Activated naive CD4-positive, alpha-beta T cell treated with anti-CD3 and anti-CD28 coated beads, Interleukin-2, amount 50 U/mL, for 24 hours (primary cell): ENCODE measurements at regions not wholly inside any gene's neighbourhood (a gene's known extent, or its start where the extent isn't known, plus 50 kb on each side); places are given as distances from the start of the nearest gene placed in this dataset.
"Not testable (repeated sequence)": the region's sequence is repeated elsewhere in the genome, so short reads cannot be mapped to it uniquely, and the experiment has no call there.

Experiments
- H3K27ac Mint-ChIP-seq: one replicate; pipeline ENCODE4 v1.8.0; 2021; ENCODE audit warnings: mild to moderate bottlenecking, mixed read lengths
- H3K27me3 Mint-ChIP-seq: one replicate; pipeline ENCODE4 v1.8.0; 2021; ENCODE audit warnings: mixed read lengths
- H3K36me3 Mint-ChIP-seq: one replicate; pipeline ENCODE4 v1.8.0; 2021; ENCODE audit warnings: mixed read lengths
- H3K4me1 Mint-ChIP-seq: one replicate; pipeline ENCODE4 v1.8.0; 2021; ENCODE audit warnings: mixed read lengths
- H3K4me3 Mint-ChIP-seq: one replicate; pipeline ENCODE4 v1.8.0; 2021; ENCODE audit warnings: mild to moderate bottlenecking, mixed read lengths
- H3K9me3 Mint-ChIP-seq: one replicate; pipeline ENCODE4 v1.8.0; 2021; ENCODE audit warnings: mixed read lengths

DNA sequence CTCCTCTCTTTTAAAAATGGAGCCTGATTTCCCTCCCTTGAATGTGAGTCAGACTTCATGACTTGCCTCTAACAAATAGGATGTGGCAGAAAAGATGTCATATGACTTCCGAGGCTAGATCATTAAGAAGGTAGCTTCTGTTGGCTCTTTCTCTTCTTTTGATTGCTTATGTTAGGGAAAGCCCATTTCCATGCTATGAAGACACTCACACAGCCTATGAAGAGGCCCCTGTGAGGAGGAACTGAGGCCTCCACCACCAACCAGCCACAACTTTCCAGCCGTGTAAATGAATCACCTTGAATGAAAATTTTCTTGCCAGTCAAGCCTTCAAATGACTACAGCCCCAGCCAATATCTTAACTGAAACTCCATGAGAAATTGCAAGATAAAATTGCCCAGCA is 413.4 kb downstream of the TMEM38B start:
- H3K9me3 Mint-ChIP-seq, result peaks cover 8% of the 10 kb centered on the region
- no peak overlapping the region for H3K4me3 Mint-ChIP-seq
- H3K36me3 Mint-ChIP-seq, result peaks cover 2% of the 10 kb centered on the region
- H3K4me1 Mint-ChIP-seq, result no peaks in the 10 kb centered on the region
- no peak overlapping the region for H3K27ac Mint-ChIP-seq
- no peaks in the 10 kb centered on the region for H3K27me3 Mint-ChIP-seq

DNA sequence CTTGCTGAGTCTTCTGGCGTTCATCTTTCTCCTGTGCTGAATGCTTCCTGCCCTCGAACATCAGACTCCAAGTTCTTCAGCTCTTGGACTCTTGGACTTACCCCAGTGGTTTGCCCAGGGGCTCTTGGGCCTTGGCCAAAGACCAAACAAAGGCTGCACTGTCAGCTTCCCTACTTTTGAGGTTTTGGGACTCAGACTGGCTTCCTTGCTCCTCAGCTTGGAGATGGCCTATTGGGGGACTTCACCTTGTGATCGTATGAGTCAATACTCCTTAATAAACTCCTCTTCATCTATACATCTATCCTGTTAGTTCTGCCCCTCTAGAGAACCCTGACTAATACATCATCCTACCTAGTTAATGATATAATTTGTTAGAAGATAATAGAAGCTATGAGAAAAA is 415.4 kb downstream of the TMEM38B start:
- not testable (repeated sequence) for H3K9me3 Mint-ChIP-seq, H3K4me3 Mint-ChIP-seq, H3K36me3 Mint-ChIP-seq, H3K27ac Mint-ChIP-seq, H3K4me1 Mint-ChIP-seq, H3K27me3 Mint-ChIP-seq

DNA sequence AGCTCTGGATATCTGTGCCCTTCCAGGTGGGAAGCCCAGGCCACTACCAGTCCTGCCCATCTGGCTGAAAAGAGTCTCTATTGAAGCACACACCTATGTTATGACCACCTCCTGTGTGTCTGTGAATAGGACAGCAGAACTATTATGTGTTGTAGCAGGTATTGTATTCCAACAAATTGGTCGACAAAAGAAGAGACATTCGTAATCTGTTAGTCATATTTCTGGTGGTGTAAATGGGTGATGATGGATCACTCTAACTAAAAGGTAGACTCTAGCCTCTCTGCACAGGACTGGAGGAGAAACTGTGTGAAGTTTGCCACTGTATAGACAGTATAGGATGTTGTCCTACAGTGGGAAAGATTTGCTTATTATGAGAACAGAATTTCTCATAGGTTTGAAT is 416.1 kb downstream of the TMEM38B start:
- peaks cover 8% of the 10 kb centered on the region for H3K9me3 Mint-ChIP-seq
- no peak overlapping the region for H3K27ac Mint-ChIP-seq
- peaks cover 2% of the 10 kb centered on the region for H3K36me3 Mint-ChIP-seq
- H3K27me3 Mint-ChIP-seq, result no peaks in the 10 kb centered on the region
- no peaks in the 10 kb centered on the region for H3K4me1 Mint-ChIP-seq
- H3K4me3 Mint-ChIP-seq, result no peak overlapping the region

DNA sequence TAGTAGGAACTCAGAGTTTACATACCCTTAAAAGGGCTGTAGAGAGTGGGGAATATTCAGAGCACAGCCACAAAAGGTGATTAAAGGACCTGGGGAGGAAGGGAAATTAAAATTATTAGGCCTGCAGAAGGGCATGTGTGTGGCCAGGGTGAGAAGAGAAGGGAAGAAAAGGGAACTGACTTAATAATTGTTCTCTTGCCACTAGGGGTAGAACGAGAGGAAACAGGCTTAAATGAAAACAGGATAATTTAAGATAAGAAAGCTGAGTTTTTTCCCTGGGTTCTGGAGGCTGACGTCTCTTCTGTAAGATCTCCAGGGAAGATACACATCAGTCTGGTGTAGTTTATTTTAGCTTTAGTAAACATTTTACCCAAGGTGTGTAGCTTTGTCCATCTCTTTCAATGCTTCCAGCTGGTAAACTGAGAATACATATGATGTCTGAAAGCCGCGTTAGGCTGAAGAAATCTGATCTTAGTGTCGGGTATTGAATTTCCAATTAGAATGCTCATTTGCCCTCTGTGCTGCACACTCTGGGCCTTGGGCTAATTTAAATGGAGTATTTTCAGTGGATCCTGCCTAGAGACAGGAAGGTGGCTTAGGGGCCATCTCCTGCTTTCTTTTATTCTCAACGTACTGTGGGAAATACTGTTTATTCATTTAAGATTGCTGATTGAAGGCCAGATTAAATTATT is 416.8 kb downstream of the TMEM38B start:
- Mint-ChIP-seq H3K27me3 (no peaks in the 10 kb centered on the region), H3K36me3 (peaks cover 2% of the 10 kb centered on the region), H3K9me3 (peaks cover 8% of the 10 kb centered on the region), H3K27ac (peak overlapping the region; percentile 6), H3K4me3 (no peak overlapping the region), H3K4me1 (no peaks in the 10 kb centered on the region)

DNA sequence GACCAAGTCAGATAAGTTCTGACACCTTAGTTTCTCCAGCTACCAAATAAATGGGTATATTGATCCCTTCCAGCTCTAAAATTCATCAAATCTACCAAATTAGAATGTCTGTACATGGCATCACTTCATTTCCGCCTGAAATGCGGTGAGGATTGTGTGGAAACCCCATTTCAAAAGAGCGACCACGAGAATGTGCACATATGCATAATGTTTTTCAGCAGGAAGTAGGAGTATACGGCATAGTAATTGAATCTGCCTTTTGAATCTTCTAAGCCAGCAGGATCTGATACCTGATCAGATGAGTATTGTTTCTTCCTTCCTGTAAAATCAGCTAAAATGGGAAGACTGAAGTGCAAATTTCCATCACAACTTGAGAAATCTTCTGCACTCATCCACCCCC is 418.6 kb downstream of the TMEM38B start:
- Mint-ChIP-seq H3K27ac (no peak overlapping the region), H3K27me3 (no peaks in the 10 kb centered on the region), H3K4me3 (no peak overlapping the region), H3K4me1 (no peaks in the 10 kb centered on the region), H3K36me3 (peaks cover 2% of the 10 kb centered on the region), H3K9me3 (peaks cover 8% of the 10 kb centered on the region)

DNA sequence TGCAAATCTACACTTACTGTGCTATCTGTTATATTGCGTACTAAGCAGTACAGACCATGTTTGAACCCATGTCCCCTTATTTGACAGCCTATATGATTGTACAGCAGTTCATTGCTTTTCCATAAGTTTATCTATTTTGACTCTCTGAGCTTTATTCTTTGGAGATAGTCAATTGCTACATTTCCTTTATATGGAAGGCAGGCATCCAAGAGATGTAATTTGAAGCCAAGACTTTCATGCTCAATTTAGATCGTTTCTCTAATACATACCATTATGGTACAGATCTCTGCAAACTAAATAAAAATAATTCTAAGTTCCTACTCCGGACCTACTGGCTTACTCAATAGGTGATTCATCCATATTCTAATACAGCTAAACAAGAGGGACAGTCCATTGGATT is 424.8 kb downstream of the TMEM38B start:
- Mint-ChIP-seq H3K4me1 (no peaks in the 10 kb centered on the region), H3K27me3 (no peaks in the 10 kb centered on the region), H3K4me3 (no peak overlapping the region), H3K27ac (no peak overlapping the region), H3K9me3 (peaks cover 5% of the 10 kb centered on the region), H3K36me3 (no peaks in the 10 kb centered on the region)

DNA sequence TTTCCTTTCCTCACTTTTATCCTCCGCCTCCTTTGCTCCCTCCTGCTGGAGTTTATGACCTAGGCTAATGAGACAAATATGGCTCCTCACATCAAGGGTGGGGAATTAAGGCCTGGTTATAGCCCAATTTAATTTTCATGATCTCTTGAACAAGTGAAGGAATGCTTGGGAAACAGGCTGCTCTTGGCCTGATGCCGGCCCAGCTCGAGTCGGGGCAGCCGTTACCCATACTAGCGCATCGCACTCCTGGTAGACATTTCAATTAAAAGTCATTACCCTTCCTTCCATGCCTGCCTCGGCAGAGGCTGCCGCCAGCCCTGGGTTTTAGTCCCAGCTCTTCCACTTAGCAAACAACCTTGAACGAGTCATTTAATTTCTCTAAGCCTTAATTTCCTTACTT is 425.7 kb downstream of the TMEM38B start:
- H3K4me3 Mint-ChIP-seq, result no peak overlapping the region
- H3K27me3 Mint-ChIP-seq, result no peaks in the 10 kb centered on the region
- peaks cover 9% of the 10 kb centered on the region for H3K9me3 Mint-ChIP-seq
- no peaks in the 10 kb centered on the region for H3K4me1 Mint-ChIP-seq
- H3K27ac Mint-ChIP-seq, result no peak overlapping the region
- no peaks in the 10 kb centered on the region for H3K36me3 Mint-ChIP-seq

DNA sequence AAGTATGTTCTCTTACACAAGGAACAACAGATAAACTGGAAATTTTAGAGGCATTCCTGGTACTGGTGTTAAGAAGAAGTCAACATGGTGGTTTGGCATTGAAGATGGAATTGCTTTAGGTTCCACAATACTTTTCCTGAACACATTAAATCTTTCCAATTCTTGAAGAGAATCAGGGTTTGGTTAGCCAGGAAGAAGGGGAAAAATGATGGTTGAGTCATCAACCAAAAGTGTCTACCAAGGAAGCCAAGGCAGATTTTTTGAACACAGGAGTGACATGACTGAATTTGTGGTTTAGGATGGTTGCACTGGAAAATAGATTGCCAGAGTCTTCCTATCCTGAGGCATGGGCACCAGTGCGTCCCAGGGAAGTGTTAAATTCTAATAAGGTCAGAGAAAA is 433.4 kb downstream of the TMEM38B start:
- no peaks in the 10 kb centered on the region for H3K4me1 Mint-ChIP-seq
- H3K4me3 Mint-ChIP-seq, result no peak overlapping the region
- H3K27ac Mint-ChIP-seq, result no peak overlapping the region
- peaks cover 22% of the 10 kb centered on the region for H3K9me3 Mint-ChIP-seq
- H3K36me3 Mint-ChIP-seq, result no peaks in the 10 kb centered on the region
- H3K27me3 Mint-ChIP-seq, result no peaks in the 10 kb centered on the region

DNA sequence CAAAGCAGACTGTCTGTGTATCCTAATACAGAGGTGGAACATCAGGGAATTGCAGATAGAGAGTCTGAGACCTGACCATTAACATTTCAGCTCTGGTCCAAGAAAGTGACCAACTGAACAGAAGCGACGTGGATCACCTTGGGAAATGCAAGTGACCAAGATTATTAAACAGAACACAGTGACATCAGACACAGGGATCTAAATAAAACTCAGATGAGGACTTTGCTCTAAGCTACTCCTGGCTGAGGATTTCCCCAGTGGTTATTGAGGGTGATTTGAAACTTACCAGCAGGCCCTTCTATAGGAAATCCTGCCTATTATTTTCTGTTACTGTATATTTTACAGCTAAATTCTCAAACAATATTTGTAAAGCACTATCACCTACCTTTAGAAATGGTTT is 436.0 kb downstream of the TMEM38B start:
- no peaks in the 10 kb centered on the region for H3K4me1 Mint-ChIP-seq
- no peak overlapping the region for H3K27ac Mint-ChIP-seq
- no peak overlapping the region for H3K4me3 Mint-ChIP-seq
- H3K9me3 Mint-ChIP-seq, result peaks cover 17% of the 10 kb centered on the region
- H3K36me3 Mint-ChIP-seq, result no peaks in the 10 kb centered on the region
- no peaks in the 10 kb centered on the region for H3K27me3 Mint-ChIP-seq

DNA sequence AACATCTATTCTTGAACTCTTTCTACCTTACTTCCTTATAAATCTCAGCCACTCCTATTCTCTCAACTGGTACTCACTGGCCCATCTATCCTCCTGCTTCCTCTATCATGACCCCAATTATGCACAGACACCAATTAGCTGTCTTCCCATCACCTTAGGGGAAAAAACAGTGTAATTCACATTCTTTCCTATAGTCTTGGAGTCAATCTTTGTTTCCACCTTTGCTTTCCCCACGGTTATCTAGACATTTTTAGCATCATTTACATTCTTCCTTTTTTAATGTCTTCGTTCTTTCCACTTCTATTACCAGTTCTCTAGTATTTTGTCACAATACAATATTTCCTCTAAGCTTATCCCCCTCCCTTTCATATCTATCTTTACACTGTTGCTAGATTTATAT is 449.4 kb downstream of the TMEM38B start:
- Mint-ChIP-seq H3K4me1 (no peaks in the 10 kb centered on the region), H3K27ac (no peak overlapping the region), H3K9me3 (peaks cover 7% of the 10 kb centered on the region), H3K36me3 (no peaks in the 10 kb centered on the region), H3K4me3 (no peak overlapping the region), H3K27me3 (no peaks in the 10 kb centered on the region)

DNA sequence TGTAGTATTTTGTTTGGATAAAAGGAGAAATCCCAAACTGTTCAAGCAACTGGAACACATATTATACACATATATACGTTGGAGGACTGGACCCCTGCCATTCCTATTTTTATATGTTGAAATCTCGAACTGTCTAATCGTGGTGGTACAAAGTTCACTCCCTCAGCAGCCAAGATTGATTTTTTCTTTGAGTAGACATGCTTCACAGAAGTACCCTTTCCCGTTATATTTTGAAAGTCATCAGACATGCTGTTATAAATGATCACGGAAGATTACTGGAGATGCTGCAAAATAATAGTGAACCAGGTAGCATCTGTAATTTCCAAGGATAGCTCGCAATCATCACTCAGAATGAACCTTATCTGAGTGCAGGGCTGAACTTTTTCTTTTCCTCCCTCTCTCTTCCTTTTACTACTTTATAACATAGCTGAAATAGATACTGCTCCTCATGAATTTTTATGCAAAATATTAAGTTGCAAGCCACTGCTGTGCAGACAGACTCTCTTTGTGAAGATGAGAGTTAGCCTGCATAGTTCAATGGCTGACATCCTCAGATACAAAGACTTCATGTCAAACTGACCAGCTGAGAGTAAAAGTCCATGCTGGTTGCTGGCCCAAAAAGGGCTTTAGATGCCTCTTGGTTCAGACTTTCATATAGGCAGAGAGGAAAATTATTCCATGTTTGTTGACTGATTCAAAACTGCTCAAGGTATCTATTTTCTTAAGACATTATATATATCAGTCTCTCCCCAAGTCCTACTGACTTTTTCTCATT is 451.9 kb downstream of the TMEM38B start:
- Mint-ChIP-seq H3K27ac (no peak overlapping the region), H3K27me3 (no peaks in the 10 kb centered on the region), H3K36me3 (no peaks in the 10 kb centered on the region), H3K4me1 (no peaks in the 10 kb centered on the region), H3K4me3 (no peak overlapping the region), H3K9me3 (peaks cover 7% of the 10 kb centered on the region)

DNA sequence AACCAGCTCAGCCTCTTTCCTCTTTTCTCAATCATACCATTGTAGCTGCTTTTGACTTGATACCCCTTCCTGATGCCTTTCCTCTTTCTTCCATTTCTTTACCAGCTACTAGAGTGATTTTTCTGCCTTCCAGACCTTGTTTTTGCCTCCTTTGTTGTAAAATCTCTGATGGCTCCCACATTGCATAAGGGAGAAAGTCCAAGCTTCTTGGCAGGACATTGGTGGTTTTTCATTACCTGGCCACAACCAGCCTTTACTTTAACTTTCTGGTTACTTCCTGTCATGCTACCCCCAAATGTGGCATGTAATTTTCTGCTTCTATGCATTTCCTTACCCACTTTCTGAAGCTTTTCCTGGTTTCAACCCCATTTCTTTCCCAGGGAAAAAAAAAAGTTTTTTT is 452.5 kb downstream of the TMEM38B start:
- Mint-ChIP-seq H3K36me3 (no peaks in the 10 kb centered on the region), H3K27ac (no peak overlapping the region), H3K27me3 (no peaks in the 10 kb centered on the region), H3K4me3 (no peak overlapping the region), H3K4me1 (no peaks in the 10 kb centered on the region), H3K9me3 (peaks cover 7% of the 10 kb centered on the region)

DNA sequence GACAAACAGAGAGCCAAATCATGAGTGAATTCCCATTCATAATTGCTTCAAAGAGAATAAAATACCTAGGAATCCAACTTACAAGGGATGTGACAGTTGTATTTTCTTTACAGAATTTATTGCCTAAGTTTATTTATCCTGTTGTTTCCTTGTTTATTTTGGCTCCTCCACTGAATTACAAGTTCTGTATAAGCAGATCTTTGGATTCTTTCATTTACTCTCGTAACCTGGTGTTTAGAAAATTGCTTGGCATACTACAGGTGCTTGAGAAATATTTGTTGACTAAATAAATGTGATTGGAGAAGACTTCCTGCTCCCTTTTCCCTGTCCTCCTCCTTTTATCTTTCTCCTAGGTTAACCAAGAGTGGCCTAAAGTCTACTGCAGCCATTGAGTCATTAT is 455.6 kb downstream of the TMEM38B start:
- Mint-ChIP-seq H3K36me3 (no peaks in the 10 kb centered on the region), H3K27ac (no peak overlapping the region), H3K27me3 (no peaks in the 10 kb centered on the region), H3K9me3 (no peaks in the 10 kb centered on the region), H3K4me1 (no peaks in the 10 kb centered on the region), H3K4me3 (no peak overlapping the region)

DNA sequence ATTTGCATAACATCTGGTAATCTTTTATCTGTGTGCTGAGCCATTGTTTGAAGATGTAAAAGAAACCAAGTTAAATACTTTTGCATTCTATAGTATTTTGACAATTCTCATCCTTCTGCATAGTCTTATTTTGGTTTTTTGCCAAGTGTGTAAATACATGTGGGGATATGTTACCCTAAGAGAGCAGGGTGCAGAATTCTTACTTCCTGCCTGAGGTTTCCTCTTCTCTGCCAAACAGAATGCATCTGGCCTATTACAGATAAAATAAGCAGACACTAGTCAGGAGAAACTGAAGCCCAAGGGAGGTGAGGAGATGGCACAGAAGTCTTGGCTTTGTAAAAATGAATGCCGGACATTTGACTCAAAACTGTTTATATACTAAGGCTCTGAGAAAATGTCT is 462.1 kb downstream of the TMEM38B start:
- H3K36me3 Mint-ChIP-seq, result no peaks in the 10 kb centered on the region
- H3K9me3 Mint-ChIP-seq, result peaks cover 10% of the 10 kb centered on the region
- no peaks in the 10 kb centered on the region for H3K4me1 Mint-ChIP-seq
- H3K27ac Mint-ChIP-seq, result no peak overlapping the region
- no peak overlapping the region for H3K4me3 Mint-ChIP-seq
- H3K27me3 Mint-ChIP-seq, result no peaks in the 10 kb centered on the region

DNA sequence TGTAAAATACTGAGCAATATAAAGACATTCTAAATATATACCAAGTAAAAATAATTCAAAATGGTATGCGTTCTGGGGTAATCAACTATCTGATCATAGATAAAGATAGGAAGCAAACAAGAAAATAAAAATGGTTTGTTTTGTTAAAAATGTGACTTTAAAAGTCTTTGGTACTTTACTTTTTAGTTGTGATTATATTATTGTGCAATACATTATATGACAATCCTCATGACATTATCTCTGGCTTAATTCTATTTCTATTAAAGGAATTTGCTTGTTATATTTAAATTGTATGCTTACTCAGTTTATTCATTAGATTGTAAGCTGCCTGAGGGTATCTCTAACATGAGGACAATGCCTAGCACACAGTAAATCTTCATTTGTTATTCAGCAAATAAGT is 477.9 kb downstream of the TMEM38B start:
- Mint-ChIP-seq H3K4me1 (no peaks in the 10 kb centered on the region), H3K27me3 (no peaks in the 10 kb centered on the region), H3K4me3 (no peak overlapping the region), H3K36me3 (no peaks in the 10 kb centered on the region), H3K9me3 (peaks cover 6% of the 10 kb centered on the region), H3K27ac (no peak overlapping the region)

DNA sequence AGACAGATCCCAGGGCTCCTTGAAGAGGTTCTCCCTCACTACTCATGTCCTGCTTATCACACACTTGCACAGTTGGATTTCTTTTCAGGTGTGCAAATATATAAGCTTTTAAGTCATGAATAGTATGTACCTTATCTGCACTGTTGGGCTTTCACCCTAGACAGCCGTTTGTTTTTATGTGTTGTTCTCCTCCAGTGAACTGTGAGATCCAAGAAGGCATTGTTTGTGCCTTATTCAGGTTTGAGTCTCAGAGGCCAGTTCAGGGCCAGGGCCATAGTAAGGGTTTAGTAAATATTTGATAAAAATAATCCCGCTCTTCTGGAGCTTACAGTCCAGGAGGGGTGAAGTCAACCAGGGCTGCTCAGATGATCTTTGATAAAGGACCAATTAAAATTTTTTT is 480.0 kb downstream of the TMEM38B start:
- Mint-ChIP-seq H3K36me3 (no peaks in the 10 kb centered on the region), H3K4me1 (no peaks in the 10 kb centered on the region), H3K4me3 (no peak overlapping the region), H3K27ac (no peak overlapping the region), H3K27me3 (no peaks in the 10 kb centered on the region), H3K9me3 (peaks cover 6% of the 10 kb centered on the region)

DNA sequence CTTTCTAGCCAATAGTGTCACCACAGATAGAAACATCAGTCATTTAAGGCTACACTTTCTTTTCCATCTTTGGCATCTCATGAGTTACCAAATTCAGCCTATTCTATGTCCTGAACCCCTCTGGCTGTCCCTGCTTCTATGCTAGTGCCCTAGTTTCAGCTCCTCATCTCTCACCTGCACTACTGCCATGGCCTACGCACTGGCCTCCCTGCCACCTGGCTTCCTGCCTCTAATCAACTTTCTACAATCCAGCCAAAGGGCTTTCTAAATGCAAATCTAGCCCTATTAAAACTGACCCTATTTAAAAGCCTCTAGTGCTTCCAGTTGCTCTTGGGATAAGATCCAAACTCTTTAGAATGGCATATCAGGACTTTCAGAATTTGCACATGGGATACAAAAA is 482.9 kb downstream of the TMEM38B start:
- Mint-ChIP-seq H3K4me1 (no peaks in the 10 kb centered on the region), H3K27ac (no peak overlapping the region), H3K27me3 (no peaks in the 10 kb centered on the region), H3K36me3 (no peaks in the 10 kb centered on the region), H3K4me3 (no peak overlapping the region), H3K9me3 (peaks cover 7% of the 10 kb centered on the region)
